ENCODE measurements at regions not wholly inside any gene's neighbourhood (a gene's known extent, or its start where the extent isn't known, plus 50 kb on each side); places are given as distances from the start of the nearest gene placed in this dataset.
"Not testable (repeated sequence)": the region's sequence is repeated elsewhere in the genome, so short reads cannot be mapped to it uniquely, and the experiment has no call there.

DNA sequence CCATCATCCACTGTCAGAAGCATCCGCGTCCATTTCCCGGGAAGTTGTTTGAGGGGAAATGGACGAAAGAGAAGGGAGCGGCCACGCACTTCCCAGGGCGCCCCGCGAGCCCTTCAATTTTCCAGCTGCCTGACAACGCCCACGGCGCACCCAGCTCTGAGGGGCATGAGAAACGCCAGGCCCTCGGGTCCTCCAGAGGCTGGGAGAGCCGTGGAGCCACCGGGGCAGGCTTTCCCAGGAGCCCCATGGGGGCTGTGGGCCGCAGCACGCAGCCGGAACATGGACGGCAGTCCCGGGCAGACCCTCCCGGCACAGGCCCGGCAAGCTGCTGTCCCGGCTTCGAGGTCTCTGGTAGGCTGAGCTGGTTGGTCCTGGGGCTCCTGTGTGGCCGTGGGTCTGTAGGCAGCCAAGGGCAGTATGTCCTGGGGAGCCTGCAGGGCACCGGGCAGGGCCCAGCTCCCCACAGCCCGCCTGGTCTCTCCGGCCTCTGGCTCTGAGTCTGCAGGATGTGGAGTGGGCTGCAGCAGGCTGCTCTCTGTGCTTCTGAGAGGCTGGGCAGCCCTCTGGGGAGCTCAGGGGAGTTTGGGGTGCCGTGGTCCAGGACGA is 115.2 kb downstream of the FAM53A start:
- Mint-ChIP-seq H3K4me3 (no peak overlapping the region), H3K4me1 (peaks cover 4% of the 10 kb centered on the region), H3K27ac (no peak overlapping the region), H3K27me3 (ENCODE audit: low read depth) (peaks cover 51% of the 10 kb centered on the region), H3K9me3 (no peaks in the 10 kb centered on the region), H3K36me3 (ENCODE audit: low read depth) (no peaks in the 10 kb centered on the region)
- TF ChIP-seq, protein P1, sequence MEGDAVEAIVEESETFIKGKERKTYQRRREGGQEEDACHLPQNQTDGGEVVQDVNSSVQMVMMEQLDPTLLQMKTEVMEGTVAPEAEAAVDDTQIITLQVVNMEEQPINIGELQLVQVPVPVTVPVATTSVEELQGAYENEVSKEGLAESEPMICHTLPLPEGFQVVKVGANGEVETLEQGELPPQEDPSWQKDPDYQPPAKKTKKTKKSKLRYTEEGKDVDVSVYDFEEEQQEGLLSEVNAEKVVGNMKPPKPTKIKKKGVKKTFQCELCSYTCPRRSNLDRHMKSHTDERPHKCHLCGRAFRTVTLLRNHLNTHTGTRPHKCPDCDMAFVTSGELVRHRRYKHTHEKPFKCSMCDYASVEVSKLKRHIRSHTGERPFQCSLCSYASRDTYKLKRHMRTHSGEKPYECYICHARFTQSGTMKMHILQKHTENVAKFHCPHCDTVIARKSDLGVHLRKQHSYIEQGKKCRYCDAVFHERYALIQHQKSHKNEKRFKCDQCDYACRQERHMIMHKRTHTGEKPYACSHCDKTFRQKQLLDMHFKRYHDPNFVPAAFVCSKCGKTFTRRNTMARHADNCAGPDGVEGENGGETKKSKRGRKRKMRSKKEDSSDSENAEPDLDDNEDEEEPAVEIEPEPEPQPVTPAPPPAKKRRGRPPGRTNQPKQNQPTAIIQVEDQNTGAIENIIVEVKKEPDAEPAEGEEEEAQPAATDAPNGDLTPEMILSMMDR (IDR thresholded peaks at IDR 0.05; ENCODE audit: unreplicated experiment in 3 of 3) = no peak

DNA sequence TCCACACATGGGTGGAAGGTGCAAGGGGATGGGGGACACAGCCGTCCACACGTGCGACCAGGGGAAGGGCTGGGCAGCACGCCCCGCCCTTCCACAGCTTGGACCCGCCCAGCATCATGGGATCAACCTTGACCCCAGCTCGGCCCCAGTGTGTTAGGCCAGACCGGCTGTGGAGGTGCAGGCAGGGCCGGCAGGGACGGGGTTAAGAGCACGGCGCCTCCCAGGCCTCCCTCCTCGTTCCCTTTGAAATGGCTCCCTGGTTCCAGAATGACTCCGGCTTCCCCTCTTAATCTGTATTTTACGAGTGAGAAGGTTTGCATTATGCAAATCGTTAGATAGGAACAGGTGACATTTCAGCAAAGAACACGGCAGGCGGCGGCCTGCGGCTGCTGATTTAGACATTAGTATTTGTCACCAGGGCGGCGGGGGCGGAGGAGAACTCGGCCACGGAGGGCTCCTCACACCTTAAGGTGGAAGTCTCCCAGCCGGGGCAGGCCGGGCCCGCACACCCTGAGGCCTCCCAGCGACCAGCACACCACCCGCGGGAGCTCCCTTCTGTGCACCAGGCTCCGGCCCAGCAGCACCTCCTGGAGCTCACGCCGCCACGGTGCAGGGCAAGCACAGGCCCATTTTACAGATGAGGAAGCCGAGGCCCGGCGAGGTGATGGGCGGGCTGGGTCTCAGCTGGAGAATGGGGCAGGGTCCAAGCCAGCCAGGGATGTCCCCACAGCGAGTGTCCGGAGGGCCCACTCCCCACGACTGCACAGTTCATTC is 116.1 kb downstream of the FAM53A start:
- Mint-ChIP-seq H3K9me3 (no peaks in the 10 kb centered on the region), H3K27me3 (ENCODE audit: low read depth) (peaks cover 44% of the 10 kb centered on the region), H3K27ac (no peak overlapping the region), H3K4me1 (peaks cover 3% of the 10 kb centered on the region), H3K4me3 (no peak overlapping the region), H3K36me3 (ENCODE audit: low read depth) (no peaks in the 10 kb centered on the region)
- TF ChIP-seq, protein P1 (IDR thresholded peaks at IDR 0.05; ENCODE audit: unreplicated experiment in 3 of 3) = no peak

DNA sequence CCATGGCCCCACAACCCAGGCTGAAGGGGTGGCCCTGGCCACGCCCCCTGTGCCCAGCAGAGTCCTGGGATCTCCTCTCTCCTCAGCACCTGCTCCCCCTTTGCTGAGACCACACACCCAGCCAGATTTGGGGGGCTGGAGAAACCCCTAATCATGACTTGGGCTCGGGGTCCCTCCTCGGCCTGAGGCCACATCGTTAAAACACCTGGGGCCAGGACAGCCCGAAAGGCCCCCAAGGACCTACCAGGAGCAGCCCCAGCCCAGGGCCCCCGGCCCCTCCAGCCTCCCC is 116.7 kb downstream of the FAM53A start:
- no peak overlapping the region for H3K27ac Mint-ChIP-seq

DNA sequence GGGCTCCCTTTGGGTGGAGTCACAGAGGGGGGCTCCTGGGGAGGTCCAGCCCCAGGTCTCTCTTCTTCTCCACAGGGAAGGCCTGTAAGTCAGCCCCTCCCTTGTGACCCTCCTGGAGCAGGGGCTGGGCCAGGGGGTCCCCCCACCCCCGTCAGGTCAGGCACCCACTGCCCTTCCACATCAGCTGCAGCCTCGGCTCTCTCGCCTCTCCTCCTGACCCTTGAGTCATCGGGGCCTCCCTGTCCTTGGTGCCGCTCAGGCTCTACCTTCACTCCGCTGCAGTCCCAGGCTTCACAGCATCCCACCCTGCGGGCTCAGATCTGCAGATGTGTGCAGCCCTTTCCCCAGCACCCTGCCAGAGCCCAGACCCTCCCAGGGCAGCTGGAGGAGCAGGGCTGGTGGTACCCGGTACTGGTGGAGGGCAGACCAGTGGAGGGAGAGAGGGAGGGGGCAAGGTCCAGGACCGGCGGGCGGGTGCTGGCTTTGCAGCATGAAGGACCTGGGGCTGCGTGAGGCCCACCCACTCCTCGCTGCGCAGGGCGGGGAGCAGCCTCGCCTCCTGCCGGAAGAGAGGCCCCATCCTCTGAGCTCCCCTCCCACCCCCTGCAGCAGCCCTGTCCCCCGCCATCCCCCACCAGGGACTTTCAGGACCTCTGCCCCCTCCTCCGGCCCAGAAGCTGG is 117.1 kb downstream of the FAM53A start:
- Mint-ChIP-seq H3K9me3 (no peaks in the 10 kb centered on the region), H3K27ac (no peak overlapping the region), H3K27me3 (ENCODE audit: low read depth) (peaks cover 45% of the 10 kb centered on the region), H3K36me3 (ENCODE audit: low read depth) (no peaks in the 10 kb centered on the region), H3K4me3 (no peak overlapping the region), H3K4me1 (no peaks in the 10 kb centered on the region)
- TF ChIP-seq, protein P1 (IDR thresholded peaks at IDR 0.05; ENCODE audit: unreplicated experiment in 3 of 3) = no peak

More for the DNA sequence above, 116.7 kb downstream of the FAM53A start:
- Mint-ChIP-seq H3K4me1 (no peaks in the 10 kb centered on the region), H3K27me3 (ENCODE audit: low read depth) (peaks cover 44% of the 10 kb centered on the region), H3K9me3 (no peaks in the 10 kb centered on the region), H3K4me3 (no peak overlapping the region), H3K36me3 (ENCODE audit: low read depth) (no peaks in the 10 kb centered on the region)
- TF ChIP-seq, protein P1 (IDR thresholded peaks at IDR 0.05; ENCODE audit: unreplicated experiment in 3 of 3) = no peak

DNA sequence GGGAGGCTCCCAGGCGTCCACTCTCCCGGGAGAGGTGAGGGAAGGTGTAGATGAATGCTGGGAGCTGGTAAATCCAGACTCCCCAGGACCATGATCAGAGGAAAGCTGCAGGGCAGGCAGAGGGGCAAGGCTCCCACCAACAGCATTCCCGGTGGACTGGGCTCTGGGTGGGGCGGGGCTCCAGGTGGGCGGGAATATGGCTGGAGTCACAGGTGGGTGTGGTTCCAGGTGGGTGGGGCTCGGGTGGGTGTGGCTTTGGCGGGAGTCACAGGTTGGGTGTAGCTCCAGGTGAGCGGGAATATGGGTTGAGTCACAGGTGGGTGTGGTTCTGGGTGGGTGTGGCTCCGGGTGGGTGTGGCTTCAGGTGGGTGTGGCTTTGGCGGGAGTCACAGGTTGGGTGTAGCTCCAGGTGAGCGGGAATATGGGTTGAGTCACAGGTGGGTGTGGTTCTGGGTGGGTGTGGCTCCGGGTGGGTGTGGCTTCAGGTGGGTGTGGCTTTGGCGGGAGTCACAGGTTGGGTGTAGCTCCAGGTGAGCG is 117.7 kb downstream of the FAM53A start:
- not testable (repeated sequence) for H3K27ac Mint-ChIP-seq; H3K4me3 Mint-ChIP-seq; H3K4me1 Mint-ChIP-seq; H3K36me3 Mint-ChIP-seq (ENCODE audit: low read depth); H3K9me3 Mint-ChIP-seq
- peaks cover 44% of the 10 kb centered on the region for H3K27me3 Mint-ChIP-seq (ENCODE audit: low read depth)

DNA sequence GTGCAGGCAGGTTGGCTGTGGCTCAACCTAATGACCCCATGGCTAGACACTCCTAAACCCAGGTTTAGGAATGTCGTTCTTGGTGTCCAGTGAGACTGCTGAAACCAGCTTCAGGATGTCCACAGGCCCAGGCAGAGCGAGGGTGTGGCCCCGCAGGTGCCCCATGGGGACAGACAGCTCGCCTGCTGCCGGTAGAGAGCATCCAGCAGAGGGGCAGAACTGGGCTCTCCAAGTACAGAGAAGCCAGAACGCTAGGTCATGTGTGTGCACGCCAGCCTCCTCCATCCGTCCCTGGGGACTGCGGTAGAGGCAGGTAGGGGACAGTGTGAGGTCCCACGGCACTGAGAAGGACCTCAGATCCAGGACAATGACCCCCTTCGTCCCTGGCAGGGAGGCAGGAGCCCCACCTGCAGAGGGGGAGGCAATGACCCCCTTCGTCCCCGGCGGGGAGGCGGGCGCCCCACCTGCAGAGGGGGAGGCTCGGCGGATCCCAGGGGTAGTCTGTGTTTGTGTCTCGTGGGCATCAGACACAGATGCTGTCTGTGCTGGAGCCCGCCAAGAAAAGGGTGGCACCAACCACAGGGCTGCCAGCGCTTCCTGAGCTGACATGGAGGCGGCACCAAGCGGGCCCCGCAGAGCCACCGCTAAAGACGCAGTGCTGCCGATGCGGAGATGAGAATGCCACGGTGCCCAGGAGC is 118.4 kb downstream of the FAM53A start:
- no peaks in the 10 kb centered on the region for H3K36me3 Mint-ChIP-seq (ENCODE audit: low read depth)
- no peaks in the 10 kb centered on the region for H3K9me3 Mint-ChIP-seq
- no peak overlapping the region for H3K4me3 Mint-ChIP-seq
- TF ChIP-seq, protein P1 (IDR thresholded peaks at IDR 0.05; ENCODE audit: unreplicated experiment in 3 of 3) = no peak
- no peak overlapping the region for H3K27ac Mint-ChIP-seq
- no peaks in the 10 kb centered on the region for H3K4me1 Mint-ChIP-seq
- peaks cover 50% of the 10 kb centered on the region for H3K27me3 Mint-ChIP-seq (ENCODE audit: low read depth)

Measured in nephron (organoid).